ENCODE measurements at regions not wholly inside any gene's neighbourhood (a gene's known extent, or its start where the extent isn't known, plus 50 kb on each side); places are given as distances from the start of the nearest gene placed in this dataset.
"Not testable (repeated sequence)": the region's sequence is repeated elsewhere in the genome, so short reads cannot be mapped to it uniquely, and the experiment has no call there.

DNA sequence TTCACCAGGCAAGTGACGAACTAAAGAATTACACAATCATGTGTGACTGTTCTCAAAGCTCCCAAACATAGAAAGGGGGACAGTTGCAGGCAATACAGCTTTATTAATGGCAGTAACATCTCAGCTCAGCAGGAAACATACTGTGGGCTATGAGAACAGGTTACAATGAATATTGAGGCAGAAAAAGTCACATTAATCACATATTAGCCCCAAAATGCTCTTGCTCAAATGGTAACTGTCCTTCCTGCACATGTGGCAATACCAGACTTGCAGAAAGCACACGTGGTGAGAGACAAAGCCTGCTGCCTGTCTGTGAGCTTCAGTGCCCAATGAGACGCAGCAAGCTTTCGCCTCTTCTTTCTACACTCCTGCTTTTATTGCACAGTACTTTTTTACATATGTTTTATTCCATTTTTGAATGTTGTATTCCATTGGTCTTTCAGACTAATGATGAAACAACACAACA is 104.9 kb upstream of the ACBD5 start:
- no peak for DNase-seq (ENCODE audit: low read depth, low spot score)

DNA sequence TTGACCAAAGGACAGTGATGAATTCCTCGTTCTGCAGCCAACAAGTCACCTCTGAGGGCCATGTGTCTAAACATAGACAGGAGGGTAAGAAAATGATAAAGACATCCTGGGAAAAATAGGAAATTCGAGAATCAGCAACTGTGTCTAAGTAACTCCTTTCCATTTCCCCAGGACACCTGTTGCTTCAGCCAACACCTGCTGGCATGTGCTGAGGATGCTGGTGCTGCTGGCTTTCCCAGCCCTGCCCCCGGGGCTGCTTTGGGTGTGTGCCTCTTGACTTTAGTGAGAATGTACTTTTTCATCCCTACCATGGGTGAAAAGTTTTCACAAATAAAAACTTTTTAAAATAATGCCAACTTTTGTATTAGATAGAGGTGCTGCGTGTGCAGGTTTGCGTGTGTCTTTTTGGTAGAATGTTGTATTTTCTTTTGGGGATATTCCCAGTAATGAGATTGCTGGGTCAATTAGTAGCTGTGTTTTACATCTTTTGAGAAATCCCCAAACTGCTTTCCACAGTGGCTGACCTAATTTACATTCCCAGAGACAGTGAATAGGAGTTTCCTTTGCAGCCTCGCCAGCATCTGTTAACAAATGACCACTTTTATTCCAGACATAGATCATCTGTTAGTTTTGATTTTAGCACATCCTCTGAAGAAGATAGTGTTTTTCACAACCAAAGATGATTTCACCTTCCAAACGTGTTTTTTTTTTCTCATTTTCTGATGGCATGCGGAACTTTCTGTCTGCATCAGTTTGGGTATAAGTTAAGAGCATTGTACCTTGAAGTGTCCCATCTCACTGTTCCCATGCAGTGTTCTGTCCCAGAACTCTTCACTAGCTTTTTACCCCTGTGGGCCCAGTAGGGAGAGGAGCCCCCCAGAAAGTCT is 104.2 kb upstream of the ACBD5 start:
- no peak for DNase-seq (ENCODE audit: low read depth, low spot score)

DNA sequence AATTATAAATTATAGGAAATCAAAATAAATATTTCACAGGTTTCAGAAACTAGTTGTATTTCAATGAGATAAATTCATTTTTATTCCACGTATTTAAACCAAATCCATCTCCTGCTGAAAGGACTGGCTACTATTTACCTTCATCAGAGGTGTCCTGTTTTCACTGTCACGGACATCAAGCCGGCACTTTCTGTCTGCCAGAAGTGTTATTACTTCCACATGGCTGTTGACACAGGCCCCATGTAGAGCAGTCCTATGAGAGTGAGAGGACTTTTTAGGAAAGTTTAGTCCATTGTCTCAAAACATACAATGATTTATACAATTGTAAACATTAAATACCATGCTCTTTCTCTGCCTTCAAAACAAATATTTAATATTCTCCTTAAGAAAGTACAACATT is 100.4 kb upstream of the ACBD5 start:
- DNase-seq (ENCODE audit: low read depth, low spot score): no peak

DNA sequence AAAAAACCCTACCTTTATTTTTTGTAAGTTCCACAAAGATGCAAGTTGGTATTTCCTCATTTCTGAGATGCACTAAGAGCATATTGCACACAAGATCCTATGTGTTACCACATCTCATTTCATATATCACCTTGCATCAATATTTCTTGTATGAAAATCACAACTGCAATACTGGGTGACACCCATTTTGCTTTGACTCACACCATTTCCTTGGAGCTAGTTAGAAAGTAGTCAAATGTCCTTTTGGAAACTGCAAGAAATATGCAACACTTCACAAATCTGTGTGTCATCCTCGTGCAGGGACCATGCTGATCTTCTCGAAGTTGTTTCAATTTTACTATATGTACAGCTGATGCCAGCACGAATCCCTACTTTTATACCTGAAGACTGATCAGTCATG is 94.6 kb upstream of the ACBD5 start:
- not testable (repeated sequence) for DNase-seq (ENCODE audit: low read depth, low spot score)

DNA sequence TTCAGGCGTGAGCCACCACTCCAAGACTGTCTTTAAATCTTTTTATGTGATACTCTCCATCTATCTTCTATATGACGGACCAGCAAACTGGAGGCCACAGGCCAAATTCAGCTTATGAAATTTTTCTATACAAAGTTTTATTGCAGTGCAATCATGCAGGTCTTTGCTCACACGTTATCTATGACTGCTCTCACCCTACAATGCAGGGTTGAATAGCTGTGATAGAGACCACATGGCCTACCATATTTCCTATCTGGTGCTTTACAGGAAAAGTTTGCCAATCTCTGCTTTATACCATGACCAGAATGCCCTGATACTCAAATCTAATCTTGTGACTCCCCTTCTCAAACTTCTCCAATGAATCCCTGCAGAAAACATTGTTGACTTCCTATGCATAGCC is 89.5 kb upstream of the ACBD5 start:
- DNase-seq (ENCODE audit: low read depth, low spot score): no peak

DNA sequence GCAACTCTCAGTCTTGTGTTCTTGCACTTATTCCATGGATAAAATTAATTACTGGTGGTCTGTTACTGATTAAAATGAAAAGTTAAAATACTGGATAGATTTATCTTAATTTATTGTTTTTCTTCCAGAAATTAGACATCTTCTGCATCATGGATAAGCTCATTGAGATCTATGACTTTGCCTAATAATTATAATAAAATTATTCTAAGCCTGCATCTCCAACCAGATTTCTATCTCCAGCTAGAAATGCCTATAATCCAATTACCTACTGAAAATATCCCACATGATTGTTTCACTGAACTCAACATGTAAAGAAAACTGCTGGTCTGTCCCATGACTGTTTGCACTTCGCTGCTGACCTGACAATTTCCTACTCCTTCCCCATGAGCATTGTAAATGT is 88.3 kb upstream of the ACBD5 start:
- no peak for DNase-seq (ENCODE audit: low read depth, low spot score)

DNA sequence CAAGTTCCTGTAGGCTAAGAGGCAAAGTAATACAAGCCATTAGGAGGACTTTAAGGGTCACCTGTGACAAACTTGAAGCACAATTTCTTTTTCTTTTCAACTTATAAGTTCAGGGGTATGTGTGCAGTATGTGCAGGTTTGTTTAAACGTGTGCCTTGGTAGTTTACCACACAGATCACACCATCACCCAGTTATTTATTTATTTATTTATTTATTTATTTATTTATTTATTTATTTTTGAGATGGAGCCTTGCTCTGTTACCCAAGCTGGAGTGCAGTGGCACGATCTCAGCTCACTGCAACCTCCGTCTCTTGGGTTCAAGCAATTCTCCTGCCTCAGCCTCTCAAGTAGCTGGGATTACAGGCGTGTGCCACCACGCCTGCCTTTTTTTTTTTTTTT is 86.2 kb upstream of the ACBD5 start:
- DNase-seq (ENCODE audit: low read depth, low spot score): not testable (repeated sequence)

DNA sequence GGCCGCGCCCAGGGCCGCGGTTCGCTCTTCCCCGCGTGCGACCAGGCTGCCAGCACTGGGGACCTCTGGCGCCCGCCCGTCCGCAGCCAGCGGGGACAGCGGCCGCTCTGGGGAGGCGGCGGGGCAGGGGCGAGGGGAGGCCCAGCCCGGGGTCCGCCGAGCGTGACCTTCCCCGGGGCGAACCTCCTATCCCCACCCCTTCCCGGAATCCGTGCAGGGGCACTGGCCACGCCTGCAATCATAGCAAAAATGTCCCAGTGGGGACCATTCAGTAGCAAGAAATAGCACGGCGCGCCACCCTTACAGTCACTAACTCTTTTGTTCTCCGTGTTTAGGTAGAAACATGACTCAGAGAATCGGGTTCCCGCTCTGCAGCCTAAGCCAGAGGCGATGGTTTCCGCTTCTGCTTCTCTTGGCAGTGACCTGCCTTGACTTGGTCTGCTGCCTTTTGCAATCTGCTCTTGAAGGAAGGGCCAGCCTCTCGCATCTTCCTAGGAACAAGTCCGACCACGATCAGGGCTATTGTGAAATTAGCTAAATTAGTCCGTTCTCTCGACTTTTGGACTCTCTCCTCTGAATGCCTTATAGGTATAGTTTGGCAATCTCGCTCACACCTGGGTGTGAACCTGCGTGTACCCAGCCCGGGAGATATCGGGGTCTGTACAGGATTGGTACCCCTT is 79.3 kb upstream of the ACBD5 start:
- DNase-seq (ENCODE audit: low read depth, low spot score): peak; percentile 42

DNA sequence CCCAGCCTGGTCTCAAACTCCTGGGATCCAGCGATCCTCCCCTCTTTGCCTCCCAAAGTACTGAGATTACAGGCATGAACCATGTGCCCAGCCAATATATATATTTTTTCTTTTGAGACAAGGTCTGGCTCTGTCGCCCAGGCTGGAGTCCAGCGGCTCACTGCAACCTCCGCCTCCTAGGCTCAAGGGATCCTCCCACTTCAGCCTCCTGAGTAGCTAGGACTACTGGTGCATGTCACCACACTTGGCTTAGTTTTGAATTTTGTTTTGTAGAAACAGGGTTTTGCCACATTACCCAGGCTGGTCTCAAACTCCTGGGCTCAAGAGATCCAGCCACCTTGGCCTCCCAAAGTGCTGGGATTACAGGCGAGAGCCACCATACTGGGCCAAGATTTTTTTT is 78.5 kb upstream of the ACBD5 start:
- not testable (repeated sequence) for DNase-seq (ENCODE audit: low read depth, low spot score)

DNA sequence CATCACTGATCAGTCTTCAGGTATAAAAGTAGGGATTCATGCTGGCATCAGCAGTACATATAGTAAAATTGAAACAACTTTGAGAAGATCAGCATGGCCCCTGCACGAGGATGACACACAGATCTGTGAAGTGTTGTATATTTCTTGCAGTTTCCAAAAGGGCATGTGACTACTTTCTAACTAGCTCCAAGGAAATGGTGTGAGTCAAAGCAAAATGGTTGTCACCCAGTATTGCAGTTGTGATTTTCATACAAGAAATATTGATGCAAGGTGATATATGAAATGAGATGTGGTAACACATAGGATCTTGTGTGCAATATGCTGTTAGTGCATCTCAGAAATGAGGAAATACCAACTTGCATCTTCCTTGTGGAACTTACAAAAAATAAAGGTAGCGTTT is 74.5 kb upstream of the ACBD5 start:
- DNase-seq (ENCODE audit: low read depth, low spot score): not testable (repeated sequence)

DNA sequence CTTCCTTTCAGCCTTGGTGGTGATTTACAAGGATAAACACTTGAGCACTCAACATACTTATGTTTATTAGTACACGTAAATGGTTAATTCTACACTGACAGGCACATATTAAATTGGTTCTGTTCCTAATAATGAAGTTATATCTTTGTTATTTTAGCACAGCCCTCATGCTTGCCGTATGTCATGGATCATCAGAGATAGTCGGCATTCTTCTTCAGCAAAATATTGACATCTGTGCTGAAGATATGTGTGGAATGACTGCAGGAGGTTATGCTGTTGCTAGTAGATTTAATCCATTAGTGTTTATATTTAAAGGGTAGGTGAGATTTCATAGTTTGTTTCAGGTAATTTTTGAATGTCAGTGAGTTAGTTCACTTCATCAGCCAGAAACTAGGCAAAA is 73.0 kb upstream of the ACBD5 start:
- DNase-seq (ENCODE audit: low read depth, low spot score): not testable (repeated sequence)

DNA sequence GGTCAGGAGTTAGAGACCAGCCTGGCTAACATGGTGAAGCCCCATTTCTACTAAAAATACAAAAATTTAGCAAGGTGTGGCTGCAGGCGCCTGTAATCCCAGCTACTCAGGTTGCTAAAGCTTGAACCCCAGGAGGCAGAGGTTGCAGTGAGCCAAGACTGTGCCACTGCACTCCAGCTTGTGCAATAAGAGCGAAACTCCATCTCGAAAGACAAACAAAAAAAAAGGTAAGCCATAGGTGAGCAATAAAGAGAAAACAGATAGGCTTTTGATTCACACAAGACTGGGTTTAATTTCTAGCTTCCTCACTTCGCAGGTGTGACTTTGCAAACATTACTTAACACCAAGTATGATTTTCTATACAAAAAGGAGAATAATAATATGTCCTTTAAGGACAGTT is 72.3 kb upstream of the ACBD5 start:
- DNase-seq (ENCODE audit: low read depth, low spot score): no peak

DNA sequence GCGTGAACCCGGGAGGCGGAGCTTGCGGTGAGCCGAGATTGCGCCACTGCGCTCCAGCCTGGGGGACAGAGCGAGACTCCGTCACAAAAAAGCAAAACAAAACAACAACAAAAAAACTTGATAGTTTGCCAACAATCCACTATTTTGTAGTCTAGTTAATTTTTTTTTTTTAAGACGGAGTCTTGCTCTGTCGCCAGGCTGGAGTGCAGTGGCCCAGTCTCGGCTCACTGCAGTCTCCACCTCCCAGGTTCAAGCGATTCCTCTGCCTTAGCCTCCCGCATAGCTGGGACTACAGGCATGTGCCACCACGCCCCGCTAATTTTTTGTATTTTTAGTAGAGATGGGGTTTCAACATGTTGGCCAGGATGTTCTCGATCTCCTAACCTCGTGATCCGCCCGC is 71.2 kb upstream of the ACBD5 start:
- not testable (repeated sequence) for DNase-seq (ENCODE audit: low read depth, low spot score)

DNA sequence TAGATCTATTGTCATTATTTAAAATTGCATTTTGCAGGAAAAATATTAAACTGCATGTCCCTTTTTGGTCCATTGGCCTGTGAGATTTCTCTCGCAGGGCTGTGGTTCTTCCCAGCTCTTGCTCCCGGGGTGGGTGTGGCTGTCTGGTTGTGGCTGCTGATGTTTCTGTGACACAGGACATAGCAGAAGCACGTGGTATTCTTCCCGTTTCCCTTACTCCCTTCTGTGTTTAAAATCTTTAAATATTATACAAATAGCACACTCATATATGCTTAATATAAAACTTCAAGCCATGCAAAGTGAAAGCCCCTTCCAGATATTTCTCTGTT is 57.9 kb upstream of the ACBD5 start:
- not testable (repeated sequence) for DNase-seq (ENCODE audit: low read depth, low spot score)

DNA sequence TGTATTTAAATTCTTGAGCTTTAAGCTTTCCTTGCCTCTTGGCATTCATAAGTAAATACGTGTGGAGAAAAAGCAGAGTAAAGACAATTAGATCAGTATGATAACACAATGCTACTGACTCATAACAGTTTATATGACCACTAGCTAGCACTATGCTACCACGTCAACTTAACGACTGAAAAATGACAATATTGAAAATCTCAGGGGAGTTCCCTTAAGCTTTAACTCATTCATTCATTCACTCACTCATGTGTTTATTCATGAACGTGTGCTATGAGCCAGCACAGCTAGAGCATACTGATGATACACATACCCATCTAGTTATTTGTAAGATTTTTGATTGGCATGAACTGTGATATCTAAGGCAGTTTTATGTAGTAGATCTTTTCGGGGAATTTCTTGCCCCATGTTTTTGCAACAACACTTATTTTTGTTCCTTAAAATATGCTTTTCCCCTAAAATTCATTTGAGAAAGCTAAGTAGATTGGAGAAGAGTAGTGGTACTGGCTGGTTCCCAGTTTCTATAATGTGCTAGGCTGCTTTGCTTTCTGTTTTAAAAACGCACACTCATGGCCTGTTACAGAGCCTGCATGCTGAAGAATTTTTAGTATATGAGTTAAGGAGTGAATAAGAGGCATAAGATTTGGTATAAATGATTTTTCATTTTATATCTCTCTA is 57.4 kb upstream of the ACBD5 start:
- no peak for DNase-seq (ENCODE audit: low read depth, low spot score)

DNA sequence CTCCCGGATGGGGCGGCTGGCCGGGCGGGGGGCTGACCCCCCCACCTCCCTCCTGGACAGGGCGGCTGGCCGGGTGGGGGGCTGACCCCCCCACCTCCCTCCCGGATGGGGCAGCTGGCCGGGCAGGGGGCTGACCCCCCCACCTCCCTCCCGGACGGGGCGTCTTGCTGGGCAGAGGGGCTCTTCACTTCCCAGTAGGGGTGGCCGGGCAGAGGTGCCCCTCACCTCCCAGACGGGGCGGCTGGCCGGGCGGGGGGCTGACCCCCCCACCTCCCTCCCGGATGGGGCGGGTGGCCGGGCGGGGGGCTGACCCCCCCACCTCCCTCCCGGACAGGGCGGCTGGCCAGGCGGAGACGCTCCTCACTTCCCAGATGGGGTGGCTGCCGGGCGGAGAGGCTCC is 55.7 kb upstream of the ACBD5 start:
- not testable (repeated sequence) for DNase-seq (ENCODE audit: low read depth, low spot score)

DNA sequence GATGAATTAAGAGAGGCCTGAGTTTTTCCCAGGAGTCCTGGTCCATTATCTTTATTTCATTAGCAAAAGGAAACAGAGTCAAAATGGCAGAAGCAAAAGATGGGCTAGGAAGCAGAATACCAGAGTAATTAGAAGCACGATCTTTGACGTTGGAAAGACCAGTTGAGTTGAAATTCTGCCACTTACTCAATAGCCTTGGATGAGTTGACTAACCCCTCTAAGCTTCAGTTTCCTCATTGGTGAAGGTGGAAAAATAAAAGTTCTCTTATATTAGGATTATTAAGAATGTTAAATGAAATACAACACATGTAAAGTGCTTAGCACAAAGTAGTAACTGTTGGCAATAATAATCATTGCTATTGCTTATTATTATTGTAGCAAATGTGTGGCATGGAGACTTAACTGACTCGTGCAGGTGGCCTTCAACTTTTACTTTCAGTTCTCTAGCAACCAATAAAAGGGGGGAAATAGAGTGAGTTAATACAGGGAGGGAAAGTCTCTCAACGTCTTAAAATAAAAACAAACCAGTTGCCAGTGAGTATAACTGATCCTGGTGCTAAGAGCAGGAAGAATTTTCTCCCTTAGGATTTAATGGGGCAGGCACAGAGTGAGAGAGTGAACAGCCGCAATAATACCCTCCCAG is 50.8 kb upstream of the ACBD5 start:
- DNase-seq (ENCODE audit: low read depth, low spot score): not testable (repeated sequence)
